ENCODE measurements at regions not wholly inside any gene's neighbourhood (a gene's known extent, or its start where the extent isn't known, plus 50 kb on each side); places are given as distances from the start of the nearest gene placed in this dataset.
A peak's percentile ranks its signal among the peaks of the same experiment; 100 is the strongest.

DNA sequence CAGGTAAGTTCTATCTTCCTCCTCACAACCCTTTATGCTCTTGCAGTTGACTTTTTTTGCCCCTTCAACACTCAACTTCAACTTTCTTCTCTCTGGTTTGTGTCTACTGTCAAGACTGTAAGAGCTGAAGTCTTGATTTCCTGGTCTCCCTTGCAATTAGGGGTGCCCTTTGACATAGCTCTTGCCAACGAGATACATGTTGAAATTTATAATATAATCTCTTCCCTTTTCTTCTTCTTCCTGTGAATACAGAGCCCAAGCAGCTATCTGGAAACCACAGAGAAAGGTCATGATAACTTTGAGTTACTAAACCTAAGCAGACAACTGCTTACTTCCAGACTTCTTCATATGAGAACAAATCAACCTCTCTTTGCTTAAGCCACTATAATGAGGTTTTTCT is 163.5 kb downstream of the MC4R start:
- DNase-seq (ENCODE audit: low read depth), result no peak
- no peak overlapping the region for H3K4me3 ChIP-seq (ENCODE audit: control insufficient read depth, low read depth, low read length)
- TF ChIP-seq, protein P1, sequence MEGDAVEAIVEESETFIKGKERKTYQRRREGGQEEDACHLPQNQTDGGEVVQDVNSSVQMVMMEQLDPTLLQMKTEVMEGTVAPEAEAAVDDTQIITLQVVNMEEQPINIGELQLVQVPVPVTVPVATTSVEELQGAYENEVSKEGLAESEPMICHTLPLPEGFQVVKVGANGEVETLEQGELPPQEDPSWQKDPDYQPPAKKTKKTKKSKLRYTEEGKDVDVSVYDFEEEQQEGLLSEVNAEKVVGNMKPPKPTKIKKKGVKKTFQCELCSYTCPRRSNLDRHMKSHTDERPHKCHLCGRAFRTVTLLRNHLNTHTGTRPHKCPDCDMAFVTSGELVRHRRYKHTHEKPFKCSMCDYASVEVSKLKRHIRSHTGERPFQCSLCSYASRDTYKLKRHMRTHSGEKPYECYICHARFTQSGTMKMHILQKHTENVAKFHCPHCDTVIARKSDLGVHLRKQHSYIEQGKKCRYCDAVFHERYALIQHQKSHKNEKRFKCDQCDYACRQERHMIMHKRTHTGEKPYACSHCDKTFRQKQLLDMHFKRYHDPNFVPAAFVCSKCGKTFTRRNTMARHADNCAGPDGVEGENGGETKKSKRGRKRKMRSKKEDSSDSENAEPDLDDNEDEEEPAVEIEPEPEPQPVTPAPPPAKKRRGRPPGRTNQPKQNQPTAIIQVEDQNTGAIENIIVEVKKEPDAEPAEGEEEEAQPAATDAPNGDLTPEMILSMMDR (conservative IDR thresholded peaks at IDR 0.05; ENCODE audit: control insufficient read depth, insufficient read depth, low read depth, low read length), result no peak

DNA sequence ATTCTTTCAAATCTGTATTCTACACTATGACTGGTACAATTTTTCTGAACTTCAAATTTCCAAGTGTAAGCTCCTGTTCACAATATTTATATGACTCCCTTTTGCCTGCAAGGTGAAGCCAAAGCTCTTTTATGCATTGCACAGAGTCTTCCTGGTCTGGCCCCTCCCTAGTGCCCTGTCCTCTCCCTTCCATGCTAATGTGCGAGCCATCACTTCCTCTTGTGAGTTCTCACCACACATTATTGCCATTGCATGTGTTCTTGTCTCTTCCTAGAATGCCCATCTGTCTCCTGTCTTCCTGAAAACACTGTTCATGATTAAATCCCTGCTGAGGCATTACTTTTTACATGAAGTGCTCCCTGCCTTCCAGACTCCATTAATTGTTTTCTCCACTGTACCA is 169.9 kb downstream of the MC4R start:
- TF ChIP-seq, protein P1 (conservative IDR thresholded peaks at IDR 0.05; ENCODE audit: control insufficient read depth, insufficient read depth, low read depth, low read length), result no peak
- H3K4me3 ChIP-seq (ENCODE audit: control insufficient read depth, low read depth, low read length), result no peak overlapping the region
- no peak for DNase-seq (ENCODE audit: low read depth)

DNA sequence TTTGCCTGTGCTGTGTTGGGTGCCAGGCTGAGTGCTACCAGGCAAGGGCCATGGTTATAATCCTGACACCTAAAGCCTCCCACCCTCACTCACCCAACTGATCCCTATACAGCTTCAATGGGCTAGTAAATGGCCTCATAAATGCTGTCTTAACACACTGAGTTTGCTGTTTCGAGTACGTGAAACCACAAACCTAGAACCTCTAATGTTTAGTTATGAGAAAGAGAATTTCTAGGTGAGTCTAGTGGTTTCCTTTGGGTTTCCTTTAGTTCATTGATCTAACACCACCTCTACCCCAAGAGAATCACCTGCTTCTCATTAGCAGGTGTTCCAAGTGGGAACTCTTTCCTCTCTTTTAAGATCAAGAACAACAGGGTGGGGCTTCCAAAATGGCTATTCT is 172.0 kb downstream of the MC4R start:
- no peak for DNase-seq (ENCODE audit: low read depth)
- no peak overlapping the region for H3K4me3 ChIP-seq (ENCODE audit: control insufficient read depth, low read depth, low read length)
- TF ChIP-seq, protein P1 (conservative IDR thresholded peaks at IDR 0.05; ENCODE audit: control insufficient read depth, insufficient read depth, low read depth, low read length), result no peak

DNA sequence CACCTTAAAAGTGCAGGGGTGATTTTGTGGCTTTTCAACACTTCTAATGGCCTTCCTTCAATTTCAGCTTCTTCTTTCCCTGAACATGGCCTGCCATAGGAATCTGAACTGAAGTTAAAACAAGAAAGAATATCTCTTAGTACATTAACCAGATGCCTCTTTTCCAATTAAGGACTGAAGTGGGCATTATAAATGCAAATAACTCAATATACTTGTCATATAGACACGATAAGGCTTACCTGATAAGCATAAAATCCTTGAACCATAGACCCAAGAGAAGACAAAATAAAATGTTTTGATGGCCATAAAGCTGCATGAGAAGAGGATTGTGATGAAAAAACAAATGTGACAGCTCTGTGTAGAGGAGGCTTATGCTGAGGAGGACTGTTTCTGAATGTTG is 173.1 kb downstream of the MC4R start:
- no peak for DNase-seq (ENCODE audit: low read depth)
- H3K4me3 ChIP-seq (ENCODE audit: control insufficient read depth, low read depth, low read length), result no peak overlapping the region

DNA sequence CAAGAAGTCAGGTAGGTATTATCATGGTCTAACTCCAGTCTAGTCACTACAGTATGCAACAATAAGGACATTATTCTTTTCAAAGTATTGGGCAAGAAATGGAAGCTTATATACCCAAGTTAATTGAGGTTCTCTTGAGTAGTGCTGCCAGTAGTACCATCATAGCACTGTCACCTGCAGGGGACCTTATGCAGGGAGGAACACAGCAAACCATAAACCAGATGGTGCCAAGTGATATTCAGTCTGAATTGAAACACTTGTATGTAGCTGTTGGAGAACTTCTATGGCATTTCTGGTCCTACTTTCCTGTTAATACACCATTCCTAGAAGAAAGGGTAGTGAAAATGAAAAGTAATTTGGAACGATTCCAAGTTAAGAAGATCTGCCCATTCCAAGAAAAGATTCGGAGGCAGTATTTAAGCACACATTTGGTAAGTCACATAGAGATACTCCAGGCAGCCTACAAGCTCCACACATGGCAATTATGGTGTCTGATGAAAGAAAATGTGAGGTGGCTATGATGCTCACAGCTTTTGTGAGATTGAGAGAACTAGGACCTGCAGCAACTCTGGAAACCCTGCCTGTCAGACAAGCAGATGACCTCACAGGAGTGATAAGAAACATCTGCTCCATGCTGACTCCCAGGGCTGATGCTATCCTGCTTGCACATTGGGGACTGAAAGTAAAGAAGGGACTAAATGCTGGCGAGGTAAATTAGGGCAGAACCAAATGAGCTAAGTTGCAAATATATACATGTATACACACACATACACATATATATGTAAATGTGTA is 174.7 kb downstream of the MC4R start:
- TF ChIP-seq, protein P1 (conservative IDR thresholded peaks at IDR 0.05; ENCODE audit: control insufficient read depth, insufficient read depth, low read depth, low read length), result no peak
- H3K4me3 ChIP-seq (ENCODE audit: control insufficient read depth, low read depth, low read length), result no peak overlapping the region
- peak; percentile 3 for DNase-seq (ENCODE audit: low read depth)

More for the DNA sequence above, 173.1 kb downstream of the MC4R start:
- TF ChIP-seq, protein P1 (conservative IDR thresholded peaks at IDR 0.05; ENCODE audit: control insufficient read depth, insufficient read depth, low read depth, low read length), result no peak

DNA sequence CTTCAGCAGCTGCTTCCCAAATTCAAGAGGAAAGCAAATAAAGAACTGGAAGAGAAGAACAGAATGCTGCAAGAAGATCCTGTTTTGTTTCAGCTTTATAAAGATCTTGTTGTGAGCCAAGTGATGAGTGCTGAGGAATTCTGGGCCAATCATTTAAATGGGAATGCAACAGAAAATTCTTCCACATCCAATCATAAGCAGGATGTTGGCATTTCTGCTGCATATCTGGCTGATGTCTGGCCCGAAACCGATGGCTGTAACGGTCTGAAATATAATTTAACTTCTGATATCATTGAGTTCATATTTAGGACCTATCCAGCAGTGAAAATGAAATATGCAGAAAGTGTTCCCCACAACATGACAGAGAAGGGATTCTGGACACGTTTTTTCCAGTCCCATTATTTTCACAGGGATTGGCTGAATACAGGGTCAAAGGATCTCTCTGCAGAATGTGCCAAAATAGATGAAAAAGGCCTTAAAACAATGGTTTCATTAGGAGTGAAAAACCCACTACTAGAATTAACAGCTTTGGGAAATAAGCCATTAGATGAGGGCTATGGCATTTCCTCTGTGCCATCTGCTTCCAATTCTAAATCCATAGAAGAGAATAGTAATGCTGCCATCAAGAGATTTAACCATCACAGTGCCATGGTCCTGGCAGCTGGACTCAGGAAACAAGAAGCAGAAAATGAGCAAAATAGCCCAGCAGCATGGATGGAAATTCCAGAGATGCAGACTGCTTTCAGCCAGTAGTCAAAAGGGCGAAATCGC is 175.6 kb downstream of the MC4R start:
- no peak overlapping the region for H3K4me3 ChIP-seq (ENCODE audit: control insufficient read depth, low read depth, low read length)
- TF ChIP-seq, protein P1 (conservative IDR thresholded peaks at IDR 0.05; ENCODE audit: control insufficient read depth, insufficient read depth, low read depth, low read length), result no peak
- no peak for DNase-seq (ENCODE audit: low read depth)
